ENCODE measurements at regions not wholly inside any gene's neighbourhood (a gene's known extent, or its start where the extent isn't known, plus 50 kb on each side); places are given as distances from the start of the nearest gene placed in this dataset.

- DNase-seq (no peak), ATAC-seq (no peak)
- peaks cover 11% of the 10 kb centered on the region for H3K9me3 Mint-ChIP-seq
- H3K27me3 Mint-ChIP-seq (ENCODE audit: low read depth) = peaks cover 6% of the 10 kb centered on the region
- no peak overlapping the region for H3K4me3 Mint-ChIP-seq
- H3K36me3 Mint-ChIP-seq (ENCODE audit: insufficient read depth) = no peaks in the 10 kb centered on the region
- peaks cover 5% of the 10 kb centered on the region for H3K4me1 Mint-ChIP-seq (ENCODE audit: low read depth)
These were observed 507.5 kb upstream of the TGFBR2 start for GRCh38 chr3:30098653-30099455.

GRCh38 chr3:30102356-30102755, 504.0 kb upstream of the TGFBR2 start:
- Mint-ChIP-seq H3K36me3 (ENCODE audit: insufficient read depth) (no peaks in the 10 kb centered on the region), H3K4me3 (no peak overlapping the region), H3K4me1 (ENCODE audit: low read depth) (peaks cover 5% of the 10 kb centered on the region), H3K9me3 (peaks cover 11% of the 10 kb centered on the region), H3K27me3 (ENCODE audit: low read depth) (peaks cover 1% of the 10 kb centered on the region)
- DNase-seq (no peak), ATAC-seq (no peak)

- Mint-ChIP-seq H3K9me3 (peaks cover 11% of the 10 kb centered on the region), H3K27me3 (ENCODE audit: low read depth) (no peaks in the 10 kb centered on the region), H3K4me1 (ENCODE audit: low read depth) (peaks cover 5% of the 10 kb centered on the region), H3K4me3 (no peak overlapping the region), H3K36me3 (ENCODE audit: insufficient read depth) (no peaks in the 10 kb centered on the region)
- ATAC-seq (no peak), DNase-seq (no peak)
These were observed 503.2 kb upstream of the TGFBR2 start for GRCh38 chr3:30103186-30103585.

- Mint-ChIP-seq H3K9me3 (peaks cover 11% of the 10 kb centered on the region), H3K4me3 (no peak overlapping the region), H3K27me3 (ENCODE audit: low read depth) (no peaks in the 10 kb centered on the region), H3K4me1 (ENCODE audit: low read depth) (no peaks in the 10 kb centered on the region), H3K36me3 (ENCODE audit: insufficient read depth) (no peaks in the 10 kb centered on the region)
- ATAC-seq (no peak), DNase-seq (no peak)
These were observed 498.9 kb upstream of the TGFBR2 start for GRCh38 chr3:30107531-30107930.

GRCh38 chr3:30112411-30112810, 494.0 kb upstream of the TGFBR2 start:
- DNase-seq (no peak), ATAC-seq (no peak)
- H3K9me3 Mint-ChIP-seq = no peaks in the 10 kb centered on the region
- H3K4me3 Mint-ChIP-seq = no peak overlapping the region
- H3K4me1 Mint-ChIP-seq (ENCODE audit: low read depth) = peaks cover 3% of the 10 kb centered on the region
- H3K27me3 Mint-ChIP-seq (ENCODE audit: low read depth) = no peaks in the 10 kb centered on the region
- H3K36me3 Mint-ChIP-seq (ENCODE audit: insufficient read depth) = no peaks in the 10 kb centered on the region

GRCh38 chr3:30112902-30113484, 493.4 kb upstream of the TGFBR2 start:
- Mint-ChIP-seq H3K36me3 (ENCODE audit: insufficient read depth) (no peaks in the 10 kb centered on the region), H3K4me1 (ENCODE audit: low read depth) (peaks cover 3% of the 10 kb centered on the region), H3K4me3 (no peak overlapping the region), H3K9me3 (no peaks in the 10 kb centered on the region), H3K27me3 (ENCODE audit: low read depth) (no peaks in the 10 kb centered on the region)
- DNase-seq = no peak
- ATAC-seq = no peak

GRCh38 chr3:30113906-30114305, 492.5 kb upstream of the TGFBR2 start:
- no peaks in the 10 kb centered on the region for H3K27me3 Mint-ChIP-seq (ENCODE audit: low read depth)
- H3K36me3 Mint-ChIP-seq (ENCODE audit: insufficient read depth) = no peaks in the 10 kb centered on the region
- no peak for ATAC-seq
- no peak overlapping the region for H3K4me3 Mint-ChIP-seq
- no peaks in the 10 kb centered on the region for H3K9me3 Mint-ChIP-seq
- peaks cover 3% of the 10 kb centered on the region for H3K4me1 Mint-ChIP-seq (ENCODE audit: low read depth)
- DNase-seq = no peak

- ATAC-seq (no peak), DNase-seq (no peak)
- H3K4me3 Mint-ChIP-seq = no peak overlapping the region
- H3K9me3 Mint-ChIP-seq = no peaks in the 10 kb centered on the region
- H3K36me3 Mint-ChIP-seq (ENCODE audit: insufficient read depth) = no peaks in the 10 kb centered on the region
- H3K4me1 Mint-ChIP-seq (ENCODE audit: low read depth) = peaks cover 3% of the 10 kb centered on the region
- no peaks in the 10 kb centered on the region for H3K27me3 Mint-ChIP-seq (ENCODE audit: low read depth)
These were observed 491.5 kb upstream of the TGFBR2 start for GRCh38 chr3:30114918-30115317.

- H3K4me3 Mint-ChIP-seq = no peak overlapping the region
- DNase-seq (no peak), ATAC-seq (no peak)
- no peaks in the 10 kb centered on the region for H3K9me3 Mint-ChIP-seq
- no peaks in the 10 kb centered on the region for H3K27me3 Mint-ChIP-seq (ENCODE audit: low read depth)
- H3K4me1 Mint-ChIP-seq (ENCODE audit: low read depth) = no peaks in the 10 kb centered on the region
- H3K36me3 Mint-ChIP-seq (ENCODE audit: insufficient read depth) = no peaks in the 10 kb centered on the region
These were observed 484.0 kb upstream of the TGFBR2 start for GRCh38 chr3:30122359-30122758.

GRCh38 chr3:30123224-30123623, 483.2 kb upstream of the TGFBR2 start:
- no peaks in the 10 kb centered on the region for H3K27me3 Mint-ChIP-seq (ENCODE audit: low read depth)
- DNase-seq = no peak
- no peaks in the 10 kb centered on the region for H3K36me3 Mint-ChIP-seq (ENCODE audit: insufficient read depth)
- ATAC-seq = no peak
- H3K4me3 Mint-ChIP-seq = no peak overlapping the region
- H3K9me3 Mint-ChIP-seq = no peaks in the 10 kb centered on the region
- no peaks in the 10 kb centered on the region for H3K4me1 Mint-ChIP-seq (ENCODE audit: low read depth)

GRCh38 chr3:30123755-30124154, 482.6 kb upstream of the TGFBR2 start:
- ATAC-seq (no peak), DNase-seq (no peak)
- no peaks in the 10 kb centered on the region for H3K27me3 Mint-ChIP-seq (ENCODE audit: low read depth)
- no peaks in the 10 kb centered on the region for H3K36me3 Mint-ChIP-seq (ENCODE audit: insufficient read depth)
- no peak overlapping the region for H3K4me3 Mint-ChIP-seq
- H3K9me3 Mint-ChIP-seq = no peaks in the 10 kb centered on the region
- no peaks in the 10 kb centered on the region for H3K4me1 Mint-ChIP-seq (ENCODE audit: low read depth)

GRCh38 chr3:30124435-30125370, 481.7 kb upstream of the TGFBR2 start:
- ATAC-seq (no peak), DNase-seq (no peak)
- H3K36me3 Mint-ChIP-seq (ENCODE audit: insufficient read depth) = no peaks in the 10 kb centered on the region
- H3K9me3 Mint-ChIP-seq = no peaks in the 10 kb centered on the region
- no peak overlapping the region for H3K4me3 Mint-ChIP-seq
- no peaks in the 10 kb centered on the region for H3K27me3 Mint-ChIP-seq (ENCODE audit: low read depth)
- no peaks in the 10 kb centered on the region for H3K4me1 Mint-ChIP-seq (ENCODE audit: low read depth)

- no peak for DNase-seq
- Mint-ChIP-seq H3K9me3 (no peaks in the 10 kb centered on the region), H3K4me3 (no peak overlapping the region), H3K36me3 (ENCODE audit: insufficient read depth) (no peaks in the 10 kb centered on the region), H3K27me3 (ENCODE audit: low read depth) (no peaks in the 10 kb centered on the region), H3K4me1 (ENCODE audit: low read depth) (no peaks in the 10 kb centered on the region)
- no peak for ATAC-seq
These were observed 476.6 kb upstream of the TGFBR2 start for GRCh38 chr3:30129765-30130164.

- DNase-seq = no peak
- no peak for ATAC-seq
- Mint-ChIP-seq H3K4me1 (ENCODE audit: low read depth) (no peaks in the 10 kb centered on the region), H3K4me3 (no peak overlapping the region), H3K36me3 (ENCODE audit: insufficient read depth) (no peaks in the 10 kb centered on the region), H3K9me3 (no peaks in the 10 kb centered on the region), H3K27me3 (ENCODE audit: low read depth) (no peaks in the 10 kb centered on the region)
These were observed 476.0 kb upstream of the TGFBR2 start for GRCh38 chr3:30130391-30130790.

Measured in activated T-cell treated with anti-CD3 and anti-CD28 coated beads, Interleukin-2, amount 50 U/mL, for 4 hours (primary cell).